CD14-positive monocyte (primary cell): ENCODE measurements at regions not wholly inside any gene's neighbourhood (a gene's known extent, or its start where the extent isn't known, plus 50 kb on each side); places are given as distances from the start of the nearest gene placed in this dataset.
A peak's percentile ranks its signal among the peaks of the same experiment; 100 is the strongest.

Experiments used
- DNase-seq, 3 donors: peaks; one replicate each; pipeline ENCODE4 v3.0.0-alpha.2; 2011 to 2022
- H2AFZ ChIP-seq: 2 replicates; pipeline ENCODE4 v1.6.0; 2012; ENCODE audit warnings: mild to moderate bottlenecking, low read depth, low read length, inconsistent platforms; ENCODE audit not compliant: insufficient read depth, poor library complexity, severe bottlenecking
- H3K27ac ChIP-seq, 2 donors: 1 replicate in 1 of 2; 2 replicates in 1 of 2; pipeline ENCODE4 v1.5.1; 2012 to 2013; ENCODE audit warnings: low read length in 2 of 2, control low read depth in 1 of 2, inconsistent platforms in 1 of 2, low read depth in 1 of 2, mild to moderate bottlenecking in 1 of 2
- H3K27me3 ChIP-seq, 2 donors: one replicate each; pipeline versions ENCODE4 v1.6.0 to v1.6.1; 2011 to 2013; ENCODE audit warnings: low read length in 2 of 2; ENCODE audit not compliant: control insufficient read depth in 2 of 2, insufficient read depth in 2 of 2
- H3K36me3 ChIP-seq, 2 donors: replicated peaks in 1 of 2; 1 replicate in 1 of 2; 2 replicates in 1 of 2; pipeline versions ENCODE4 v1.5.1 to v1.6.1; 2012 to 2013; ENCODE audit warnings: low read length in 2 of 2, control low read depth in 1 of 2, inconsistent platforms in 1 of 2, mild to moderate bottlenecking in 1 of 2; ENCODE audit not compliant: insufficient read depth in 2 of 2, control insufficient read depth in 1 of 2
- H3K4me1 ChIP-seq, 2 donors: 1 replicate in 1 of 2; 2 replicates in 1 of 2; pipeline versions ENCODE4 v1.5.1 to v1.6.1; 2012 to 2013; ENCODE audit warnings: low read length in 2 of 2, control low read depth in 1 of 2, inconsistent platforms in 1 of 2, mild to moderate bottlenecking in 1 of 2, moderate library complexity in 1 of 2; ENCODE audit not compliant: insufficient read depth in 2 of 2, control insufficient read depth in 1 of 2
- H3K4me2 ChIP-seq: replicated peaks from 2 replicates; pipeline ENCODE3; 2012; ENCODE audit warnings: low read length, moderate library complexity, mild to moderate bottlenecking; ENCODE audit not compliant: poor library complexity, severe bottlenecking; ENCODE audit errors: extremely low read depth
- H3K4me3 ChIP-seq, 3 experiments: fragments of 200-600 bp in 1 of 3; sonication (generic) in 1 of 3; replicated peaks in 1 of 3; 1 replicate in 2 of 3; 2 replicates in 1 of 3; pipeline ENCODE4 v1.5.1; 2011 to 2013; ENCODE audit warnings: low read length in 3 of 3, mild to moderate bottlenecking in 3 of 3, control low read depth in 2 of 3, low read depth in 2 of 3, inconsistent platforms in 1 of 3, moderate library complexity in 1 of 3
- H3K79me2 ChIP-seq: 2 replicates; pipeline ENCODE4 v1.6.0; 2012; ENCODE audit warnings: mild to moderate bottlenecking, control low read depth, inconsistent platforms, low read length, moderate library complexity; ENCODE audit not compliant: insufficient read depth
- H3K9ac ChIP-seq: 2 replicates; pipeline ENCODE4 v1.6.0; 2017; ENCODE audit warnings: low read length, mild to moderate bottlenecking; ENCODE audit not compliant: insufficient read depth, poor library complexity, severe bottlenecking
- H3K9me3 ChIP-seq, 2 donors: replicated peaks in 1 of 2; 1 replicate in 1 of 2; 2 replicates in 1 of 2; pipeline versions ENCODE4 v1.5.1 to v1.6.1; 2012 to 2013; ENCODE audit warnings: low read length in 2 of 2, control low read depth in 1 of 2; ENCODE audit not compliant: control insufficient read depth in 1 of 2, insufficient read depth in 1 of 2
- H4K20me1 ChIP-seq: 2 replicates; pipeline ENCODE4 v1.6.0; 2012; ENCODE audit warnings: mild to moderate bottlenecking, low read length, control low read depth, moderate library complexity; ENCODE audit not compliant: insufficient read depth
- H3K27ac Mint-ChIP-seq, 7 donors: one replicate each; pipeline ENCODE4 v1.8.0; 2020; ENCODE audit warnings: mild to moderate bottlenecking in 7 of 7, mixed read lengths in 7 of 7, moderate library complexity in 6 of 7, inconsistent platforms in 2 of 7
- H3K27me3 Mint-ChIP-seq, 3 donors: one replicate each; pipeline ENCODE4 v1.8.0; 2021 to 2022; ENCODE audit warnings: low read depth in 3 of 3, mild to moderate bottlenecking in 3 of 3, mixed read lengths in 3 of 3, moderate library complexity in 3 of 3, inconsistent platforms in 1 of 3
- H3K36me3 Mint-ChIP-seq, 2 donors: one replicate each; pipeline ENCODE4 v1.8.0; 2020; ENCODE audit warnings: mixed read lengths in 2 of 2, inconsistent platforms in 1 of 2, mild to moderate bottlenecking in 1 of 2
- H3K4me1 Mint-ChIP-seq: one replicate; pipeline ENCODE4 v1.8.0; 2020; ENCODE audit warnings: mild to moderate bottlenecking, mixed read lengths
- H3K4me3 Mint-ChIP-seq, 2 donors: one replicate each; pipeline ENCODE4 v1.8.0; 2020; ENCODE audit warnings: mild to moderate bottlenecking in 2 of 2, mixed read lengths in 2 of 2, moderate library complexity in 1 of 2
- H3K9me3 Mint-ChIP-seq, 7 donors: one replicate each; pipeline ENCODE4 v1.8.0; 2020 to 2022; ENCODE audit warnings: mixed read lengths in 7 of 7, mild to moderate bottlenecking in 6 of 7, moderate library complexity in 6 of 7, inconsistent platforms in 2 of 7
- WGBS: methylation state at CpG from one replicate; pipeline ENCODE4 v1.1.5; 2013; ENCODE audit warnings: missing lambda C conversion rate; ENCODE audit not compliant: insufficient coverage; 5-methylcytosine and 5-hydroxymethylcytosine counted together
- intact Hi-C, 2 donors: fragments of 100-400 bp; cut with micrococcal nuclease; formaldehyde crosslinking; loops; one replicate each; pipeline versions ENCODE4 v1.15.0 to v1.15.1; 2023
- TF ChIP-seq, protein P1 (sequence below): fragments of 200-600 bp; IDR thresholded peaks from one replicate; pipeline ENCODE4 v1.8.0; 2022; ENCODE audit warnings: antibody characterized with exemption, mild to moderate bottlenecking

GRCh38 chr20:50415021-50415515, 95.1 kb upstream of the PTPN1 start:
- WGBS = 93% methylated on average over 2 of the region's 5 CpGs
- no peak overlapping the region for H3K27ac ChIP-seq
- Mint-ChIP-seq H3K27ac (peak overlapping the region in 1 of 7 donors; percentile 20), H3K36me3 (no peaks in the 10 kb centered on the region), H3K4me1 (peaks cover 34% of the 10 kb centered on the region), H3K9me3 (peaks cover 0 to 7% (median 2%) of the 10 kb centered on the region in 7 donors), H3K4me3 (no peak overlapping the region), H3K27me3 (peaks cover 0 to 3% (median 2%) of the 10 kb centered on the region in 3 donors)
- H3K9ac ChIP-seq = no peak overlapping the region
- H3K4me1 ChIP-seq = peaks cover 18 to 27% of the 10 kb centered on the region in 2 donors
- no peaks in the 10 kb centered on the region for H3K36me3 ChIP-seq
- no peaks in the 10 kb centered on the region for H3K27me3 ChIP-seq
- H4K20me1 ChIP-seq = no peaks in the 10 kb centered on the region
- no peak for DNase-seq
- TF ChIP-seq, protein P1, sequence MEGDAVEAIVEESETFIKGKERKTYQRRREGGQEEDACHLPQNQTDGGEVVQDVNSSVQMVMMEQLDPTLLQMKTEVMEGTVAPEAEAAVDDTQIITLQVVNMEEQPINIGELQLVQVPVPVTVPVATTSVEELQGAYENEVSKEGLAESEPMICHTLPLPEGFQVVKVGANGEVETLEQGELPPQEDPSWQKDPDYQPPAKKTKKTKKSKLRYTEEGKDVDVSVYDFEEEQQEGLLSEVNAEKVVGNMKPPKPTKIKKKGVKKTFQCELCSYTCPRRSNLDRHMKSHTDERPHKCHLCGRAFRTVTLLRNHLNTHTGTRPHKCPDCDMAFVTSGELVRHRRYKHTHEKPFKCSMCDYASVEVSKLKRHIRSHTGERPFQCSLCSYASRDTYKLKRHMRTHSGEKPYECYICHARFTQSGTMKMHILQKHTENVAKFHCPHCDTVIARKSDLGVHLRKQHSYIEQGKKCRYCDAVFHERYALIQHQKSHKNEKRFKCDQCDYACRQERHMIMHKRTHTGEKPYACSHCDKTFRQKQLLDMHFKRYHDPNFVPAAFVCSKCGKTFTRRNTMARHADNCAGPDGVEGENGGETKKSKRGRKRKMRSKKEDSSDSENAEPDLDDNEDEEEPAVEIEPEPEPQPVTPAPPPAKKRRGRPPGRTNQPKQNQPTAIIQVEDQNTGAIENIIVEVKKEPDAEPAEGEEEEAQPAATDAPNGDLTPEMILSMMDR = no peak
- intact Hi-C loops = no loop called here
- H3K9me3 ChIP-seq = peaks cover 0 to 4% of the 10 kb centered on the region in 2 donors
- no peak overlapping the region for H3K4me3 ChIP-seq
- no peak overlapping the region for H2AFZ ChIP-seq
- no peak overlapping the region for H3K4me2 ChIP-seq
- no peaks in the 10 kb centered on the region for H3K79me2 ChIP-seq

DNA sequence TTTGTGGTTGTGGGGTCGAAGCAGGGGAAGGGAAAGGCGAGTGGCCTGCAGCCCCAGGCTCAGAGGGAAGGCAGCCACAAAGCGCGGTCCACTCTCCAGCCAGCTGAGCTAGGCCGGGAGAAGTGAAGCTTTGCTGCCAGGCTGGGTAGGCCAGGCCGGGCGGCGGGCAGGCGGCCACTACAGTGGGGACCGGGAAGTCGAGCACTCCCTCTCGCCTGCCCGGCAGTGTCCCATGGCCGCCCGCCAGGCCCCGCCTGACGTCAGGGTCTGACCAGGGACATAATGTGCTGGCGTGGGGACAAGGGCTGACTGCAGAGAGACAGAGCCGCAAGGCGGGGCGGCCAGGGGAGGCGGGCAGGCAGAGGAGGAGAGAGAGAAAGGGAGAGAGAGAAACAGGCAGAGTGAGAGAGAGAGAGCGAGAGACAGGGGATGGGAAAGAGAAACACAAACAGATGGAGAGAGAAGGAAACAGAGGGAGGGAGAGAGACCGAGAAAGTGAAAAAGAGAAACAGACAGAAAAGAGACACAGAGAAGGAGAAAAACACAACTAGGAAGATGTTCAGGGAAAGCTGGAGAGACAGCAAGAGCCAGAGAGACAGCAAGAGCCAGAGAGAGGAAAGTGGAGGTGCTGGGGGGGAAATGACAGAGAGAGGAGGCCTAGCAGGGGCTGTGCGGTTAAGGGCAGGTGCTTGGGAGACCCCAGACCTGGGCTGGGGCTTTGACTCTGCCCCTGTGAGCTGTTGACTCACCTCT, 94.5 kb upstream of the PTPN1 start:
- peak overlapping the region in 2 of 7 donors; percentile 6 to 66 for H3K27ac Mint-ChIP-seq
- H2AFZ ChIP-seq = no peak overlapping the region
- intact Hi-C loops = no loop called here

More for the DNA sequence above, 94.5 kb upstream of the PTPN1 start:
- no peaks in the 10 kb centered on the region for H3K79me2 ChIP-seq
- Mint-ChIP-seq H3K4me1 (peaks cover 30% of the 10 kb centered on the region), H3K4me3 (no peak overlapping the region), H3K9me3 (peaks cover 0 to 7% (median 2%) of the 10 kb centered on the region in 7 donors), H3K36me3 (no peaks in the 10 kb centered on the region), H3K27me3 (peaks cover 0 to 3% (median 2%) of the 10 kb centered on the region in 3 donors)
- H3K27ac ChIP-seq = no peak overlapping the region
- H3K9me3 ChIP-seq = peaks cover 0 to 4% of the 10 kb centered on the region in 2 donors
- H4K20me1 ChIP-seq = no peaks in the 10 kb centered on the region
- H3K4me2 ChIP-seq = no peak overlapping the region
- WGBS = 92% methylated on average over 25 of the region's 25 CpGs
- H3K27me3 ChIP-seq = no peaks in the 10 kb centered on the region
- H3K4me3 ChIP-seq = no peak overlapping the region
- TF ChIP-seq, protein P1 = no peak
- H3K4me1 ChIP-seq = peaks cover 13 to 21% of the 10 kb centered on the region in 2 donors
- H3K36me3 ChIP-seq = no peaks in the 10 kb centered on the region
- no peak for DNase-seq
- no peak overlapping the region for H3K9ac ChIP-seq
